Panc1 (cell line): ENCODE measurements at regions not wholly inside any gene's neighbourhood (a gene's known extent, or its start where the extent isn't known, plus 50 kb on each side); places are given as distances from the start of the nearest gene placed in this dataset.

Experiments used
- ATAC-seq: fragments of 200-7000 bp; cut with Tn5 transposase; 2 replicates; pipeline ENCODE4 v1.9.1; 2020; ENCODE audit warnings: mild to moderate bottlenecking, moderate library complexity
- BruUV-seq: library from RNA; stranded (reverse); fragments of 400-500 nt; replicated peaks from 2 replicates; lab custom pipeline; 2021; lab: Mats Ljungman, UMichigan
- CTCF ChIA-PET: fragments of 300-600 bp; sonication (Branson Sonifier 250); formaldehyde crosslinking; loops from one replicate; lab custom pipeline; 2022; ENCODE audit warnings: antibody characterized with exemption; lab: Charles Lee
- POLR2A ChIA-PET: fragments of 300-600 bp; sonication (Branson Sonifier 250); formaldehyde crosslinking; loops from one replicate; lab custom pipeline; 2022; ENCODE audit warnings: antibody characterized with exemption; lab: Charles Lee
- DNase-seq: peaks from one replicate; pipeline ENCODE4 v3.0.0-alpha.2; 2010; ENCODE audit warnings: low read depth, low spot score
- H3K27ac ChIP-seq: 2 replicates; pipeline ENCODE4 v1.5.1; 2011; ENCODE audit warnings: mild to moderate bottlenecking, low read length, inconsistent platforms
- H3K27me3 ChIP-seq: fragments of 200-500 bp; sonication (Bioruptor generic); 2 replicates; pipeline ENCODE4 v1.6.0; 2014; ENCODE audit warnings: low read length, inconsistent platforms; ENCODE audit not compliant: control insufficient read depth, insufficient read depth
- H3K36me3 ChIP-seq: fragments of 200-500 bp; sonication (Bioruptor generic); 2 replicates; pipeline ENCODE4 v1.5.1; 2014; ENCODE audit warnings: inconsistent platforms, mild to moderate bottlenecking, low read length, moderate library complexity; ENCODE audit not compliant: control insufficient read depth, insufficient read depth
- H3K4me1 ChIP-seq: 2 replicates; pipeline ENCODE4 v1.5.1; 2011; ENCODE audit warnings: inconsistent platforms, mild to moderate bottlenecking, low read length, moderate library complexity; ENCODE audit not compliant: control insufficient read depth, insufficient read depth
- H3K4me3 ChIP-seq, 2 experiments: 2 replicates each; pipeline ENCODE4 v1.5.1; 2011 to 2012; ENCODE audit warnings: low read depth in 2 of 2, low read length in 2 of 2, mild to moderate bottlenecking in 2 of 2, inconsistent platforms in 1 of 2, moderate library complexity in 1 of 2
- H3K9me3 ChIP-seq: fragments of 200-500 bp; sonication (Bioruptor generic); 2 replicates; pipeline ENCODE4 v1.5.1; 2014; ENCODE audit warnings: low read depth, mild to moderate bottlenecking, inconsistent platforms, low read length, moderate library complexity; ENCODE audit not compliant: control insufficient read depth, insufficient read depth
- POLR2AphosphoS5 ChIP-seq: IDR thresholded peaks from 2 replicates; pipeline ENCODE4 v1.6.1; 2012; ENCODE audit warnings: mild to moderate bottlenecking, low read depth, low read length, moderate library complexity
- SIN3A ChIP-seq: IDR thresholded peaks from 2 replicates; pipeline ENCODE4 v1.6.1; 2012; ENCODE audit warnings: low read depth, mild to moderate bottlenecking, low read length, moderate library complexity, borderline replicate concordance; ENCODE audit not compliant: insufficient read depth
- TCF7L2 ChIP-seq: IDR thresholded peaks from 2 replicates; pipeline ENCODE4 v1.6.1; 2011; ENCODE audit warnings: mild to moderate bottlenecking, low read depth, low read length, inconsistent platforms
- in situ Hi-C: cut with HindIII; loops from 2 replicates; pipeline ENCODE4 v1.10.0; 2016; ENCODE audit warnings: low sequenced_read_pairs, low pct_unique_long_range_greater_than_20kb
- intact Hi-C: fragments of 100-400 bp; cut with micrococcal nuclease; formaldehyde crosslinking; loops from one replicate; pipeline ENCODE4 v1.10.0; 2022; ENCODE audit not compliant: unreplicated experiment
- TF ChIP-seq, protein P1 (sequence below), 2 experiments: IDR thresholded peaks; 2 replicates each; pipeline ENCODE4 v1.6.1; 2011 to 2012; ENCODE audit warnings: low read depth in 2 of 2, control low read depth in 1 of 2, low read length in 1 of 2, mild to moderate bottlenecking in 1 of 2, moderate library complexity in 1 of 2; ENCODE audit not compliant: insufficient read depth in 1 of 2
- TF ChIP-seq, protein P2 (sequence below): fragments of 450-650 bp; IDR thresholded peaks from 2 replicates; pipeline ENCODE4 v1.5.1; 2017; ENCODE audit warnings: mild to moderate bottlenecking

DNA sequence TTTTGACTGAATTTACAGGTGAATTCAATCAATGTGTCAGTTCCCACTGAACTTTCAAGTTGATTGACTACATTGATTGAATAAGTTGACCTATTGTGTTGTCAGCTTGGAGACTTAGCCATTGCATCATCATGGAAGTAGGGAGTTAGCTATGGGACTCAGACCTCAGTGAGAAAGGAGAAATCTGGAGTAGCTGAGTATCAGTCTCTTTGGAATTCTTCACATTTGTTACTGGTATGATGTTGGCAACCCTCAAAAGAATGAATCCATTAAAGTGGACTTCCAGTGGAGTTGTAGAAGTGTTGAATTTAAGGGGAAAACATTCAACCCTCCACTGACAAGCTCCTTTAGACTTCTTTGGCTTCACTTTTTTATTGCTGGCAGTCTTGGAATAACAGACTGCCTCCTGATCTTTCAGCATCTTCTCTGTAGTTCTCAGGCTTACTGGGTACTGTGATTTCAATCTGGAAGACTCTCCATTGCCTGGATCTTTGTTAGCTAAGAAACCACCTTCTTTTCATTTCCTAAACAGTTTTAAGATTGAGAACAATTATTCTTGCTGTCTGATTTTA, 160.3 kb upstream of the NRP1 start:
- ATAC-seq (no peak), DNase-seq (no peak)
- BruUV-seq: no TSS peak
- intact Hi-C loops (no loop called here), in situ Hi-C loops (no loop called here)
- Histone ChIP-seq H3K36me3 (no peaks in the 10 kb centered on the region), H3K4me1 (no peaks in the 10 kb centered on the region), H3K27ac (no peak overlapping the region), H3K9me3 (no peaks in the 10 kb centered on the region), H3K27me3 (no peaks in the 10 kb centered on the region), H3K4me3 (no peak overlapping the region)
- ChIA-PET CTCF (no interaction called here), POLR2A (no interaction called here)
- TF ChIP-seq TCF7L2 (no peak), SIN3A (no peak), POLR2AphosphoS5 (no peak)
- TF ChIP-seq, protein P1, sequence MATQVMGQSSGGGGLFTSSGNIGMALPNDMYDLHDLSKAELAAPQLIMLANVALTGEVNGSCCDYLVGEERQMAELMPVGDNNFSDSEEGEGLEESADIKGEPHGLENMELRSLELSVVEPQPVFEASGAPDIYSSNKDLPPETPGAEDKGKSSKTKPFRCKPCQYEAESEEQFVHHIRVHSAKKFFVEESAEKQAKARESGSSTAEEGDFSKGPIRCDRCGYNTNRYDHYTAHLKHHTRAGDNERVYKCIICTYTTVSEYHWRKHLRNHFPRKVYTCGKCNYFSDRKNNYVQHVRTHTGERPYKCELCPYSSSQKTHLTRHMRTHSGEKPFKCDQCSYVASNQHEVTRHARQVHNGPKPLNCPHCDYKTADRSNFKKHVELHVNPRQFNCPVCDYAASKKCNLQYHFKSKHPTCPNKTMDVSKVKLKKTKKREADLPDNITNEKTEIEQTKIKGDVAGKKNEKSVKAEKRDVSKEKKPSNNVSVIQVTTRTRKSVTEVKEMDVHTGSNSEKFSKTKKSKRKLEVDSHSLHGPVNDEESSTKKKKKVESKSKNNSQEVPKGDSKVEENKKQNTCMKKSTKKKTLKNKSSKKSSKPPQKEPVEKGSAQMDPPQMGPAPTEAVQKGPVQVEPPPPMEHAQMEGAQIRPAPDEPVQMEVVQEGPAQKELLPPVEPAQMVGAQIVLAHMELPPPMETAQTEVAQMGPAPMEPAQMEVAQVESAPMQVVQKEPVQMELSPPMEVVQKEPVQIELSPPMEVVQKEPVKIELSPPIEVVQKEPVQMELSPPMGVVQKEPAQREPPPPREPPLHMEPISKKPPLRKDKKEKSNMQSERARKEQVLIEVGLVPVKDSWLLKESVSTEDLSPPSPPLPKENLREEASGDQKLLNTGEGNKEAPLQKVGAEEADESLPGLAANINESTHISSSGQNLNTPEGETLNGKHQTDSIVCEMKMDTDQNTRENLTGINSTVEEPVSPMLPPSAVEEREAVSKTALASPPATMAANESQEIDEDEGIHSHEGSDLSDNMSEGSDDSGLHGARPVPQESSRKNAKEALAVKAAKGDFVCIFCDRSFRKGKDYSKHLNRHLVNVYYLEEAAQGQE (IDR thresholded peaks at IDR 0.05; ENCODE audit: insufficient read depth in 1 of 2, low read depth in 2 of 2, low read length in 1 of 2): no peak
- TF ChIP-seq, protein P2, sequence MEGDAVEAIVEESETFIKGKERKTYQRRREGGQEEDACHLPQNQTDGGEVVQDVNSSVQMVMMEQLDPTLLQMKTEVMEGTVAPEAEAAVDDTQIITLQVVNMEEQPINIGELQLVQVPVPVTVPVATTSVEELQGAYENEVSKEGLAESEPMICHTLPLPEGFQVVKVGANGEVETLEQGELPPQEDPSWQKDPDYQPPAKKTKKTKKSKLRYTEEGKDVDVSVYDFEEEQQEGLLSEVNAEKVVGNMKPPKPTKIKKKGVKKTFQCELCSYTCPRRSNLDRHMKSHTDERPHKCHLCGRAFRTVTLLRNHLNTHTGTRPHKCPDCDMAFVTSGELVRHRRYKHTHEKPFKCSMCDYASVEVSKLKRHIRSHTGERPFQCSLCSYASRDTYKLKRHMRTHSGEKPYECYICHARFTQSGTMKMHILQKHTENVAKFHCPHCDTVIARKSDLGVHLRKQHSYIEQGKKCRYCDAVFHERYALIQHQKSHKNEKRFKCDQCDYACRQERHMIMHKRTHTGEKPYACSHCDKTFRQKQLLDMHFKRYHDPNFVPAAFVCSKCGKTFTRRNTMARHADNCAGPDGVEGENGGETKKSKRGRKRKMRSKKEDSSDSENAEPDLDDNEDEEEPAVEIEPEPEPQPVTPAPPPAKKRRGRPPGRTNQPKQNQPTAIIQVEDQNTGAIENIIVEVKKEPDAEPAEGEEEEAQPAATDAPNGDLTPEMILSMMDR: no peak

DNA sequence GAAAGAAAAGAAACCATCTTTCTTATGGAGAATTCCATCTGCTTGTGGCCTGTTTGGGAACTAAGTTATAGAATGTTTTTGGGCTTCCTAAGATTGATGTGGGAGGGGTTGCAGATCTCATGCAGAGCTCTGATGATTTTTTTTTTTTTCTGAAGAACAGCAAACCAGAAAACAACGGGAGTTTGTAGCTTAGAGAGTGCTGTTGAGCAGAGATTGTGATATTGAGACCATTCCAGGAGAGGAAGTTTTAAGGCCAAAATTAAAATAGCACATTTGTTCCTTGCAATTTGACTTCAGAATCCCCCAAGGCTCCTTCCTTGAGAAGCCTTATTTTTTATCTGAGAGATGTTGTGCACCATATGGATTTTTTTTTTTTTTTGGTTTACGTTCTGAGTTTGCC, 159.5 kb upstream of the NRP1 start:
- Histone ChIP-seq H3K36me3 (no peaks in the 10 kb centered on the region), H3K27ac (no peak overlapping the region), H3K9me3 (no peaks in the 10 kb centered on the region), H3K4me3 (no peak overlapping the region), H3K4me1 (no peaks in the 10 kb centered on the region), H3K27me3 (no peaks in the 10 kb centered on the region)
- ChIA-PET CTCF (no interaction called here), POLR2A (interaction anchor here (0.6 kb wide), 1 partner anchor 385 kb away, joined by 4 read pairs; no protein-coding TSS in a partner anchor)
- intact Hi-C loops: no loop called here
- no peak for DNase-seq
- no TSS peak for BruUV-seq
- in situ Hi-C loops: no loop called here
- ATAC-seq: no peak
- TF ChIP-seq POLR2AphosphoS5 (no peak), SIN3A (no peak), TCF7L2 (no peak)
- TF ChIP-seq, protein P2: no peak
- TF ChIP-seq, protein P1 (IDR thresholded peaks at IDR 0.05; ENCODE audit: insufficient read depth in 1 of 2, low read depth in 2 of 2, low read length in 1 of 2): no peak
